ENCODE measurements at regions not wholly inside any gene's neighbourhood (a gene's known extent, or its start where the extent isn't known, plus 50 kb on each side); places are given as distances from the start of the nearest gene placed in this dataset.

DNA sequence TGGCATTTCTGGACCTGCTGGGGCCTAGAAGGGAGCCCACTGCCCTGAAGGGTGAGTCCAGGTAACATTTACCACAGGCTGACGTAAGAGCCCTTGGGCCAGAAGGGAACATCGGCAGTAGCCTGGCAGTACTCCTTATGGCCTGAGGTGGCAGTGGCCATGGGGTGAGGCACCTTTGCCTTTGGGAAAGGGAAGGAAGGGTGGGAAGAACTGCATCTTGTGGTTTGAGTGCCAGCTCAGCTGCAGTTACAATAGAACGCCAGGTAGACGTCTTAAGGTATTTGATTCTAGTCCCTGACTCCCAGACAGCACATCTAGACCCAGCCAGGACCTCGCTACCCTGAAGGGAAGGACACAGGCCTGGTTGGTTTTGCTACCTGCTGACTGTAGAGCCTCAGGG lies 104.9 kb downstream of the SOX14 start:
- TF ChIP-seq, protein P1, sequence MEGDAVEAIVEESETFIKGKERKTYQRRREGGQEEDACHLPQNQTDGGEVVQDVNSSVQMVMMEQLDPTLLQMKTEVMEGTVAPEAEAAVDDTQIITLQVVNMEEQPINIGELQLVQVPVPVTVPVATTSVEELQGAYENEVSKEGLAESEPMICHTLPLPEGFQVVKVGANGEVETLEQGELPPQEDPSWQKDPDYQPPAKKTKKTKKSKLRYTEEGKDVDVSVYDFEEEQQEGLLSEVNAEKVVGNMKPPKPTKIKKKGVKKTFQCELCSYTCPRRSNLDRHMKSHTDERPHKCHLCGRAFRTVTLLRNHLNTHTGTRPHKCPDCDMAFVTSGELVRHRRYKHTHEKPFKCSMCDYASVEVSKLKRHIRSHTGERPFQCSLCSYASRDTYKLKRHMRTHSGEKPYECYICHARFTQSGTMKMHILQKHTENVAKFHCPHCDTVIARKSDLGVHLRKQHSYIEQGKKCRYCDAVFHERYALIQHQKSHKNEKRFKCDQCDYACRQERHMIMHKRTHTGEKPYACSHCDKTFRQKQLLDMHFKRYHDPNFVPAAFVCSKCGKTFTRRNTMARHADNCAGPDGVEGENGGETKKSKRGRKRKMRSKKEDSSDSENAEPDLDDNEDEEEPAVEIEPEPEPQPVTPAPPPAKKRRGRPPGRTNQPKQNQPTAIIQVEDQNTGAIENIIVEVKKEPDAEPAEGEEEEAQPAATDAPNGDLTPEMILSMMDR (IDR thresholded peaks at IDR 0.05; ENCODE audit: low read depth, low read length): no peak
- TF ChIP-seq EZH2phosphoT487 (IDR thresholded peaks at IDR 0.05; ENCODE audit: low read depth): no peak
